Mesendoderm (in vitro differentiated cells): ENCODE measurements at regions not wholly inside any gene's neighbourhood (a gene's known extent, or its start where the extent isn't known, plus 50 kb on each side); places are given as distances from the start of the nearest gene placed in this dataset.

Source experiments
- DNase-seq: peaks from one replicate; pipeline ENCODE4 v3.0.0; 2013
- H2AK5ac ChIP-seq: 2 replicates; pipeline ENCODE4 v1.6.1; 2013; ENCODE audit warnings: low read length, inconsistent platforms
- H2BK120ac ChIP-seq: 2 replicates; pipeline ENCODE4 v1.6.1; 2013; ENCODE audit warnings: low read depth, mild to moderate bottlenecking, low read length, moderate library complexity, mixed read lengths
- H2BK15ac ChIP-seq: replicated peaks from 2 replicates; pipeline ENCODE4 v1.6.1; 2013; ENCODE audit warnings: low read depth, mild to moderate bottlenecking, moderate library complexity
- H2BK5ac ChIP-seq: 2 replicates; pipeline ENCODE4 v1.6.1; 2013; ENCODE audit warnings: low read length, inconsistent platforms
- H3K18ac ChIP-seq: 2 replicates; pipeline ENCODE4 v1.6.1; 2013; ENCODE audit warnings: mild to moderate bottlenecking, low read length, mixed read lengths
- H3K23ac ChIP-seq: one replicate; pipeline ENCODE4 v1.6.1; 2013; ENCODE audit warnings: low read length
- H3K27ac ChIP-seq: 2 replicates; pipeline ENCODE4 v1.5.1; 2013; ENCODE audit warnings: low read depth, mild to moderate bottlenecking, inconsistent platforms, low read length, moderate library complexity
- H3K27me3 ChIP-seq: 2 replicates; pipeline ENCODE4 v1.6.1; 2013; ENCODE audit warnings: low read length, control low read depth, mild to moderate bottlenecking, inconsistent platforms; ENCODE audit not compliant: insufficient read depth, poor library complexity
- H3K36me3 ChIP-seq: 2 replicates; pipeline ENCODE4 v1.6.1; 2013; ENCODE audit warnings: low read length, inconsistent platforms; ENCODE audit not compliant: control insufficient read depth, insufficient read depth
- H3K4ac ChIP-seq: one replicate; pipeline ENCODE4 v1.6.1; 2013; ENCODE audit warnings: low read depth, mild to moderate bottlenecking, low read length, moderate library complexity
- H3K4me1 ChIP-seq: 2 replicates; pipeline ENCODE4 v1.6.1; 2013; ENCODE audit warnings: low read depth, low read length, inconsistent platforms; ENCODE audit not compliant: control insufficient read depth
- H3K4me2 ChIP-seq: 2 replicates; pipeline ENCODE4 v1.6.1; 2013; ENCODE audit warnings: low read length
- H3K4me3 ChIP-seq: 2 replicates; pipeline ENCODE4 v1.5.1; 2013; ENCODE audit warnings: mild to moderate bottlenecking, low read length
- H3K56ac ChIP-seq: one replicate; pipeline ENCODE4 v1.6.1; 2013; ENCODE audit warnings: low read length
- H3K79me1 ChIP-seq: 2 replicates; pipeline ENCODE4 v1.6.1; 2013; ENCODE audit warnings: low read length, inconsistent platforms
- H3K79me2 ChIP-seq: 2 replicates; pipeline ENCODE4 v1.6.1; 2013; ENCODE audit warnings: mild to moderate bottlenecking, low read length; ENCODE audit not compliant: control insufficient read depth, insufficient read depth
- H3K9ac ChIP-seq: 2 replicates; pipeline ENCODE4 v1.6.1; 2013; ENCODE audit warnings: low read length, inconsistent platforms
- H4K5ac ChIP-seq: one replicate; pipeline ENCODE4 v1.6.1; 2013; ENCODE audit warnings: low read length
- H4K8ac ChIP-seq: one replicate; pipeline ENCODE4 v1.6.1; 2013; ENCODE audit warnings: low read depth, mild to moderate bottlenecking, control low read depth, low read length, moderate library complexity
- WGBS: extraction: QIAGEN DNeasy Blood & Tissue Kit; methylation state at CpG from one replicate; pipeline ENCODE4 v1.1.7; 2013; ENCODE audit warnings: low lambda C conversion rate, missing lambda C conversion rate; ENCODE audit not compliant: insufficient coverage; ENCODE audit errors: extremely low coverage; 5-methylcytosine and 5-hydroxymethylcytosine counted together

DNA sequence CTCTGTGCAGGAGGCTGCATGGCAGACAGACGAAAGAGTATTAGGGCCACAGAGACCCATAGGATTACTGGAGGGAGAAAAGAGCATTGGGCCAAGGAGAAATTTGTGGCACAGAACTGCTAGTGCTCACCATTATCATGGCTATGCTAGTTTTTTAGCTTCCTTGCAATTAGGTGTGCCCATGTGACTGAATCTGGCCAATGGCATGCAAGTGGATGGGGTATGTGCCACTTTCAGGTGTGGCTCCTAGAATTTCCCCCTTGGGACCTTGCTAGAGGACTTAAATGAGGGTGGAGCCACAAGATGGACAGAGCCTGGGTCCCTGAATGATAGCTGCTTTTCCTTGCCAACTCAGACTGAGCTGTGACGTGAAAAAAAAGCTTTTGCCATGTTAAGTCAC lies 73.9 kb upstream of the TENM4 start:
- Histone ChIP-seq H4K5ac (no peak overlapping the region), H3K36me3 (no peaks in the 10 kb centered on the region), H3K79me1 (no peaks in the 10 kb centered on the region), H3K27ac (no peak overlapping the region), H3K79me2 (no peaks in the 10 kb centered on the region), H3K9ac (no peak overlapping the region), H3K4me2 (no peak overlapping the region), H2BK120ac (no peak overlapping the region), H2BK5ac (no peak overlapping the region), H4K8ac (no peak overlapping the region), H3K56ac (no peak overlapping the region), H3K4me3 (no peak overlapping the region), H3K18ac (no peak overlapping the region), H3K27me3 (no peaks in the 10 kb centered on the region), H3K4me1 (peaks cover 4% of the 10 kb centered on the region), H2AK5ac (no peak overlapping the region), H3K4ac (no peak overlapping the region), H2BK15ac (no peak overlapping the region), H3K23ac (no peak overlapping the region)
- no CpG with 5 or more reads among the region's 2 CpGs for WGBS
- DNase-seq, result no peak

- no peak overlapping the region for H3K4ac ChIP-seq
- DNase-seq, result no peak
- no peaks in the 10 kb centered on the region for H3K79me2 ChIP-seq
- H3K27ac ChIP-seq, result no peak overlapping the region
- H3K79me1 ChIP-seq, result no peaks in the 10 kb centered on the region
- H3K4me1 ChIP-seq, result peaks cover 4% of the 10 kb centered on the region
- H4K5ac ChIP-seq, result no peak overlapping the region
- no CpG with 5 or more reads among the region's 4 CpGs for WGBS
- no peak overlapping the region for H3K9ac ChIP-seq
- H3K56ac ChIP-seq, result no peak overlapping the region
- H2BK120ac ChIP-seq, result no peak overlapping the region
- no peak overlapping the region for H2BK15ac ChIP-seq
- no peak overlapping the region for H3K23ac ChIP-seq
- no peak overlapping the region for H3K4me3 ChIP-seq
- no peaks in the 10 kb centered on the region for H3K36me3 ChIP-seq
- no peak overlapping the region for H3K4me2 ChIP-seq
- H2BK5ac ChIP-seq, result no peak overlapping the region
- H3K27me3 ChIP-seq, result no peaks in the 10 kb centered on the region
- H4K8ac ChIP-seq, result no peak overlapping the region
- no peak overlapping the region for H2AK5ac ChIP-seq
- no peak overlapping the region for H3K18ac ChIP-seq
Measured at GRCh38 chr11:79514290-79514689, 73.5 kb upstream of the TENM4 start.

DNA sequence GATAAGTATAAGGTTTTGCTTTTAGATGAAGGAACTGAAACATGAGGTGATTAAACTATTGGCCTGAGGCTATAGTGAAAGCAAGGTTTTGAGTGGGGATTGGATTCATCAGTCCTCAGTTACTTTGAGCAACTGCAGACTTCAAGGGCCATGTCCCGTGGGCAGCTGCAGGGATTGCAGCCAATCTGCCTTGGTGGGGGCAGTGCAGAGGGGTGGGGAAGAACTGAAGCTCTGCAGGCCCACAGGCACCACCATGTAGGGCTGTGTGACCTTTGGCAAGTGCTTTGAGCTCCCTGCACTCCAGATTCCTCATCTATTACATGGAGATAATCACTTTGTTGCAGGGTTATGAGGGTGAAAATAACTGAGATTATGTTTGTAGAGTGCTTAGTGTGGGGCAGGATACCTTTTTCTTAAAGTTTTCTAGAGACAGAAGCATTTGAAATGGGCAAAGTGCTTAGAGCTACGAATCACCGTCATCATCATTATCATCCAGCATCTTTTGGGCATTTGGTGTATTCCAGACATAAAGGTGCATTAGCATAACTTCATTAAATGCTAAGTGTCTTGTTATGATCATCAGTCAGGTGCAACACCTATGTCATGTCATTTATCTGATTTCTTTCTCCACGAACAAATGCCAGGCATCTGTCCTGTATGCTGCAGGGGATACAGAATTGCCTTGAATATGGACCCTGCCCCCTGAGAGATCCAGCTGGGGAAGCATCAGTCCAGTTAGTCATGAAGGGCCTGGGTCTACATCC lies 72.1 kb upstream of the TENM4 start:
- H3K79me2 ChIP-seq, result no peaks in the 10 kb centered on the region
- no peak overlapping the region for H2BK15ac ChIP-seq
- H3K56ac ChIP-seq, result no peak overlapping the region
- no peak overlapping the region for H3K18ac ChIP-seq
- H3K27me3 ChIP-seq, result no peaks in the 10 kb centered on the region
- no peak overlapping the region for H3K4me3 ChIP-seq
- H3K23ac ChIP-seq, result no peak overlapping the region
- no peak overlapping the region for H2AK5ac ChIP-seq
- no peak overlapping the region for H4K5ac ChIP-seq
- no peak overlapping the region for H4K8ac ChIP-seq
- H2BK120ac ChIP-seq, result no peak overlapping the region
- WGBS, result no CpG with 5 or more reads among the region's 4 CpGs
- no peak overlapping the region for H3K9ac ChIP-seq
- peaks cover 4% of the 10 kb centered on the region for H3K4me1 ChIP-seq
- DNase-seq, result no peak
- H3K27ac ChIP-seq, result no peak overlapping the region
- no peak overlapping the region for H3K4me2 ChIP-seq
- H3K36me3 ChIP-seq, result no peaks in the 10 kb centered on the region
- H3K79me1 ChIP-seq, result no peaks in the 10 kb centered on the region
- no peak overlapping the region for H3K4ac ChIP-seq
- H2BK5ac ChIP-seq, result no peak overlapping the region

DNA sequence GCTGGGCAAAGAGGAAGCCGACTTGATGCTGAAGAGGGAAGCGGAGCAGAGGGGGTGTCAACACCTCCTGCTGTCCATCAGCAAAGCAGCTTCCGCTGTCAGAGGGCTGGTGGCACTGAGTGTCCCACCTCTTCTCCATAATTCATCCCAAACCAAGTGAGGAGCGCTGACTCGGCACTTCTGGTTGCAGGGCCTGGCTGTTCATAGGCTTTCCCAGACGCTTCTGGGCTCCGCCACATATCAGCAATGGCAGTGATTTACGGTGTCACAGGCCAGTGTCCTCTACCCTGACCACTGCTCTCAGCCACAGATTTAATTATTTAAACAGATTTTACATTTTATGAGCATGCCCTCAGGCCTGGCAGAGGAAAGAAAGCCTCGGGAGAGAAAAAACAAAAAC lies 70.1 kb upstream of the TENM4 start:
- H3K79me1 ChIP-seq, result no peaks in the 10 kb centered on the region
- DNase-seq, result no peak

DNA sequence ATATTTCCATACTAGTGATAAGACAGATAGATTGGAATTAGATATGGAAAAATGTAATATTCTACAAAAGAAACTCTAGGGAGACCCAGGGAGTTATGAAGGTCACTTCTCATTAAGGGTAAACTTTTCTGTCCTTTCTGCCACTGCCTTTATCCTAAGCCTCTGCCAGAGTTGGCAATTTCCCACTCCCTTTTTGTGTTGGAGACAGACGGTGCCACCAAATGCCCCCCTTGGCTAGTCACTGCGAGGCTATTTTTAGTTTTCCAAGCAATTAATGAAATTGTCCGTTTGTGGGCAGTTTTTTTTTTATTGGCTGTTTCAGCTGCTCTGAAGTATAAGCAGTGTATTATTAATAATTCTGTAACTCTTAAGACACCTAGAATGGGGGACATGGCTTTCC lies 67.6 kb upstream of the TENM4 start:
- Histone ChIP-seq H3K36me3 (no peaks in the 10 kb centered on the region), H4K8ac (no peak overlapping the region), H2BK120ac (no peak overlapping the region), H3K27me3 (no peaks in the 10 kb centered on the region), H4K5ac (no peak overlapping the region), H3K18ac (no peak overlapping the region), H2BK15ac (no peak overlapping the region), H3K23ac (no peak overlapping the region), H2BK5ac (no peak overlapping the region), H3K27ac (no peak overlapping the region), H3K4ac (no peak overlapping the region), H3K79me1 (no peaks in the 10 kb centered on the region), H3K4me3 (no peak overlapping the region), H3K79me2 (no peaks in the 10 kb centered on the region), H3K56ac (no peak overlapping the region), H3K9ac (no peak overlapping the region), H3K4me2 (no peak overlapping the region), H3K4me1 (peaks cover 5% of the 10 kb centered on the region), H2AK5ac (no peak overlapping the region)
- no peak for DNase-seq
- no CpG with 5 or more reads among the region's 3 CpGs for WGBS

More for the DNA sequence above, 70.1 kb upstream of the TENM4 start:
- Histone ChIP-seq H3K4me3 (no peak overlapping the region), H2AK5ac (no peak overlapping the region), H3K36me3 (no peaks in the 10 kb centered on the region), H3K56ac (peak overlapping the region; percentile 1), H3K4ac (no peak overlapping the region), H3K18ac (no peak overlapping the region), H4K8ac (no peak overlapping the region), H2BK5ac (no peak overlapping the region), H3K9ac (no peak overlapping the region), H2BK15ac (no peak overlapping the region), H4K5ac (no peak overlapping the region), H2BK120ac (no peak overlapping the region), H3K23ac (no peak overlapping the region), H3K4me1 (peaks cover 7% of the 10 kb centered on the region), H3K4me2 (no peak overlapping the region), H3K79me2 (no peaks in the 10 kb centered on the region), H3K27ac (no peak overlapping the region), H3K27me3 (no peaks in the 10 kb centered on the region)
- no CpG with 5 or more reads among the region's 9 CpGs for WGBS

DNA sequence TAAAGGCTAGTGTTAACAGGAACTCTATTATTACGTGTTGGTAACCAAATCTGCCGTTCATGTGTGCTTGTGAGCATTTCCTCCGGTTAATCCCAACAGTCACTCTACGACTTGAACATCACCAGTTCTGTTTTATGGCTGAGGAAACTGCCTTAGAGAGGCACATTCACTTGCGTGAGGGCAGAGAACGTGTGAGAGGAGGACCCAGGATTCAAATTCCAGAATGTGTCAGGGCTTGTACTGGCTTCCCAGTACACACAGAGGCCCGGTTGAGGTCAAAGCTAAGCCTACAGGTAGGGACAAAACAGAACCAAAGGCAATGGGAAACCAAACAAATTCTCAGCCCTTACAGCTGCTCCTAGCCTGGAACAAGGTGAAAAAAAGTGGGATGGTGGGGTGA lies 66.9 kb upstream of the TENM4 start:
- Histone ChIP-seq H3K79me2 (no peaks in the 10 kb centered on the region), H3K9ac (no peak overlapping the region), H4K8ac (no peak overlapping the region), H3K56ac (peak overlapping the region; percentile 52), H3K4me3 (no peak overlapping the region), H2BK120ac (no peak overlapping the region), H3K27ac (no peak overlapping the region), H3K4me2 (no peak overlapping the region), H2BK15ac (no peak overlapping the region), H3K36me3 (no peaks in the 10 kb centered on the region), H3K18ac (peak overlapping the region; percentile 21), H4K5ac (no peak overlapping the region), H3K4ac (peak overlapping the region; percentile 17), H3K23ac (no peak overlapping the region), H2BK5ac (peak overlapping the region; percentile 12), H2AK5ac (no peak overlapping the region), H3K79me1 (no peaks in the 10 kb centered on the region), H3K27me3 (no peaks in the 10 kb centered on the region), H3K4me1 (peaks cover 6% of the 10 kb centered on the region)
- WGBS, result no CpG with 5 or more reads among the region's 7 CpGs
- DNase-seq, result no peak
